LNCaP clone FGC (cell line): ENCODE measurements at regions not wholly inside any gene's neighbourhood (a gene's known extent, or its start where the extent isn't known, plus 50 kb on each side); places are given as distances from the start of the nearest gene placed in this dataset.

Experiments
- DNase-seq: peaks from one replicate; pipeline ENCODE4 v3.0.0-alpha.2; 2011; ENCODE audit warnings: low read depth
- H3K4me3 ChIP-seq: 2 replicates; pipeline ENCODE4 v1.5.1; 2011; ENCODE audit warnings: mild to moderate bottlenecking, low read depth, low read length, control low read depth
- CTCF ChIP-seq: IDR thresholded peaks from 2 replicates; pipeline ENCODE4 v1.5.1; 2012; ENCODE audit warnings: mild to moderate bottlenecking; ENCODE audit not compliant: control insufficient read depth, insufficient read depth; ENCODE audit errors: extremely low read depth

GRCh38 chr7:131110297-131111080 is 217.2 kb upstream of the MKLN1 start:
- H3K4me3 ChIP-seq = peak overlapping the region; percentile 68
- no peak for DNase-seq
- no peak for TF ChIP-seq CTCF

DNA sequence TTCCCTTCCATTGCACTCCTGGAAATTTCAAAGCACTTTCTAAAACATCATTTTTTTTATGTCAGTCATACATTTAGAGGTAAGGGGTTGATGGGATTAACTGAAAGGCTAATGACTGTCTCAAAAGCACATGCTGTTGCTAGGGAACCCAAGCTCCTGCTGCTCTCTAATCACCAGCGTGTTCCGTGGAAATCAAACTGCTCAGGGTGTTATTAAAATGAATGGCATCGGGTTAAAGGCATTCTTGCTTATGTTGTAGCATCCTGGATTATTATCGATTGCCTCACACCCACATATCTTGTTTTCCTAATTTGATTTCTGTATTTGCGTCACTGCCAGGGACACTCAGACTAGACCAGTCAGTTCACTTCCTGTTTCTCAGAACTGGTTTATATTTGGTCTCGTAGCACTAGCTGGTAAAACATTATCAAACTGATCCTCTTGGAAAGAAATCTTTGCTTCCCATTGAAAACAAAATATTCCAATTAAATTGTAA is 216.5 kb upstream of the MKLN1 start:
- peak overlapping the region; percentile 68 for H3K4me3 ChIP-seq
- no peak for DNase-seq
- no peak for TF ChIP-seq CTCF

DNA sequence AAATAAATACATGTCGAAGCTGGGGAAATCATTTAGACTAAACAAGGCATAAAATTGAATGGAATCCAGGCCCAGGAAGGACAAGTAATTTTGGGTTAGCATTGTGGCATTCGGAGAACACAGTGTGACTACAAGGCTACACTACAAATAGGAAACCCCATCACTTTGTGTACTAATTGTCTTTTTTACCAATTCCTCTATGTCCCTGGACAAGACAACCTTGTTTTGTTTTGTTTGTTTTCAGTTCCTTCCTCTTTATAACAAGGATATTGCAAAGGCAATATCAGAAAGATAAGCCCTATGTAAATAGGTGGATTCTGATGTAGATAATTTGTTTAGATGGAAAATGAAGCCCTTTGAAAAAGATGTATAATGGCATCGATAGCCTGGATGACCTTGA is 215.9 kb upstream of the MKLN1 start:
- DNase-seq = no peak
- peak overlapping the region; percentile 68 for H3K4me3 ChIP-seq
- TF ChIP-seq CTCF = no peak

DNA sequence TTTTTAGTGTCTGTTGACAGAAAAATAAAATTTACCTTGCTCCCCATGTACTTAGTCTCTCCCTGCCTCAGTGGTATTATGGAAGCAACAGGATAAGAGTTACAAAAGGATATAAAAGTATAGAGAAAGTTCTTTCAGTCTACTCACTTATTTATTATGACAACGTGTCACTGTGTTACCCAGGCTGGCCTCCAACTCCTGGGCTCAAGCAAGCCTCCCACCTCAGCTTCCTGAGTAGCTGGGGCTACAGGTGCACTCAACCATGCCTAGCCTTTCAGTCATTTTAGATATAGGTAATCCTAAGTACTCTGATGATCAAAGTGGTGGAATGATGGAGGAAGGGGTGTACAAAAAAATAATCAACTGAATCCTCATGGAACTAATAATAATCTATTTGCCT is 215.2 kb upstream of the MKLN1 start:
- TF ChIP-seq CTCF = no peak
- no peak for DNase-seq
- H3K4me3 ChIP-seq = no peak overlapping the region

DNA sequence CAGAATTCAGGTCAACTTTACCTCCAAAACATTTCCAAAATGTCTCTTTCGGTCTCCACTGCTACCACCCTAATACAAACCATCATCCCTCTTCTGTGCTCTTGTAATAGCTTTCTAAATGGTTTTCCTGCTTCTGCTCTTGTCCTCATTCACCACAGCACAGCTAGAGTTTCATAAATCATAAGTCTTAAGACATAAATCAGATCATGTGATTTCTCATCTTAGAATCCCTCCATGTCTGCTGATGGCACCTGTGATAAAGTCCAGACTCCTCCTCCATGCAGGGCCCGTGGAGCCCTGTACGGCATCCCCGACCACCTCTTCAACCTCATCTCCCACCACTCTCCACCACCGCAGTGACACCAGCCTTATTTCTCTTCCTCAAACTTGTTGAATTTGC is 212.3 kb upstream of the MKLN1 start:
- no peak for DNase-seq
- no peak for TF ChIP-seq CTCF
- no peak overlapping the region for H3K4me3 ChIP-seq

GRCh38 chr7:131117439-131117838 is 210.2 kb upstream of the MKLN1 start:
- no peak overlapping the region for H3K4me3 ChIP-seq
- no peak for DNase-seq
- no peak for TF ChIP-seq CTCF

DNA sequence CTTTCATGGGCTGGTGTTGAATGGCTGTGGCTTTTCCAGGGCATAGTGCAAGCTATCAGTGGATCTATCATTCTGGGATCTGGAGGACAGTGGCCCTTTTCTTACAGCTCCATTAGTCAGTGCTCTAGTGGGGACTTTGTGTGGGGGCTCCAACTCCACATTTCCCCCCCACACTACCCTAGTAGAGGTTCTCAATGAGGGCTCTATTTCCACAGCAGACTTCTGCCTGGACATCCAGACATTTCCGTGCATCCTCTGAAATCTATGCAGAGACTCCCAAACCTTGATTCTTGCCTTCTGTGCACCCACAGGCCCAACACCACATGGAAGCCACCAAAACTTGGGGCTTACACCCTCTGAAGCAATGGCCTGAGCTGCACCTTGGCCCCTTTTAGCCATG is 208.3 kb upstream of the MKLN1 start:
- no peak for DNase-seq
- H3K4me3 ChIP-seq = no peak overlapping the region
- no peak for TF ChIP-seq CTCF
